Type B pancreatic cell (in vitro differentiated cells): ENCODE measurements at regions not wholly inside any gene's neighbourhood (a gene's known extent, or its start where the extent isn't known, plus 50 kb on each side); places are given as distances from the start of the nearest gene placed in this dataset.

Source experiments
- DNase-seq: peaks from one replicate; pipeline ENCODE4 v3.0.0; 2021; ENCODE audit warnings: mixed read lengths; ENCODE audit not compliant: unreplicated experiment; ENCODE audit errors: extremely low spot score
- H3K27ac Mint-ChIP-seq: 2 replicates; pipeline ENCODE4 v1.8.0; 2021; ENCODE audit warnings: mild to moderate bottlenecking, mixed read lengths
- H3K27me3 Mint-ChIP-seq: 2 replicates; pipeline ENCODE4 v1.8.0; 2021; ENCODE audit warnings: mixed read lengths
- H3K36me3 Mint-ChIP-seq: 2 replicates; pipeline ENCODE4 v1.8.0; 2021; ENCODE audit warnings: mixed read lengths
- H3K4me1 Mint-ChIP-seq: one replicate; pipeline ENCODE4 v1.8.0; 2021; ENCODE audit warnings: mixed read lengths; ENCODE audit not compliant: unreplicated experiment
- H3K4me3 Mint-ChIP-seq: 2 replicates; pipeline ENCODE4 v1.8.0; 2021; ENCODE audit warnings: mild to moderate bottlenecking, mixed read lengths
- H3K9me3 Mint-ChIP-seq: 2 replicates; pipeline ENCODE4 v1.8.0; 2021; ENCODE audit warnings: mixed read lengths
- TF ChIP-seq, protein P1 (sequence below): fragments of 200-600 bp; sonication (generic); conservative IDR thresholded peaks from 2 replicates; pipeline ENCODE4 v1.5.0; 2021; ENCODE audit warnings: antibody characterized with exemption, mild to moderate bottlenecking

DNA sequence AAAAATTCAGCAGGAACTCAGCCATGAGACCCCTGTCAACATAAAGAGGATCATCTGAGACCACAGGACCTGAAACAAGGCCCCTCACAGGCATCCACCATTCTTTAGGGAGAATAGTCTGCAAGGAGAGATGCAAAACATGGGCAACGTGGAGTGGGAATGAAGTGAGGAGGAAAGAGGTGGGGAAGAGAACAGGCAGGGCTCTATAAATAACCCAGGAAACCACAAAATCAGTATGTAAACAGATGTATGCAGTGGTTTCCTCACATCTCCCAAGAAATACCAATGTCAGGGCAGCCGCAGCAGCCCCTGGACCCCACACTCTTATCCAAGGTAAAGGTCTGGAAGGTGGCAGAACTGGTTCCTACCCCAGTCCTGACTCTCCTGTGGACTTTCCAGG lies 168.5 kb downstream of the EN1 start:
- Mint-ChIP-seq H3K4me3 (no peak overlapping the region), H3K4me1 (no peaks in the 10 kb centered on the region), H3K27me3 (peaks cover 40% of the 10 kb centered on the region), H3K9me3 (no peaks in the 10 kb centered on the region), H3K27ac (no peak overlapping the region), H3K36me3 (no peaks in the 10 kb centered on the region)
- DNase-seq = no peak
- TF ChIP-seq, protein P1, sequence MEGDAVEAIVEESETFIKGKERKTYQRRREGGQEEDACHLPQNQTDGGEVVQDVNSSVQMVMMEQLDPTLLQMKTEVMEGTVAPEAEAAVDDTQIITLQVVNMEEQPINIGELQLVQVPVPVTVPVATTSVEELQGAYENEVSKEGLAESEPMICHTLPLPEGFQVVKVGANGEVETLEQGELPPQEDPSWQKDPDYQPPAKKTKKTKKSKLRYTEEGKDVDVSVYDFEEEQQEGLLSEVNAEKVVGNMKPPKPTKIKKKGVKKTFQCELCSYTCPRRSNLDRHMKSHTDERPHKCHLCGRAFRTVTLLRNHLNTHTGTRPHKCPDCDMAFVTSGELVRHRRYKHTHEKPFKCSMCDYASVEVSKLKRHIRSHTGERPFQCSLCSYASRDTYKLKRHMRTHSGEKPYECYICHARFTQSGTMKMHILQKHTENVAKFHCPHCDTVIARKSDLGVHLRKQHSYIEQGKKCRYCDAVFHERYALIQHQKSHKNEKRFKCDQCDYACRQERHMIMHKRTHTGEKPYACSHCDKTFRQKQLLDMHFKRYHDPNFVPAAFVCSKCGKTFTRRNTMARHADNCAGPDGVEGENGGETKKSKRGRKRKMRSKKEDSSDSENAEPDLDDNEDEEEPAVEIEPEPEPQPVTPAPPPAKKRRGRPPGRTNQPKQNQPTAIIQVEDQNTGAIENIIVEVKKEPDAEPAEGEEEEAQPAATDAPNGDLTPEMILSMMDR = no peak

GRCh38 chr2:118677546-118677945 lies 169.9 kb downstream of the EN1 start:
- Mint-ChIP-seq H3K27ac (no peak overlapping the region), H3K9me3 (no peaks in the 10 kb centered on the region), H3K36me3 (no peaks in the 10 kb centered on the region), H3K27me3 (peaks cover 35% of the 10 kb centered on the region), H3K4me3 (no peak overlapping the region), H3K4me1 (no peaks in the 10 kb centered on the region)
- TF ChIP-seq, protein P1 = no peak
- no peak for DNase-seq

DNA sequence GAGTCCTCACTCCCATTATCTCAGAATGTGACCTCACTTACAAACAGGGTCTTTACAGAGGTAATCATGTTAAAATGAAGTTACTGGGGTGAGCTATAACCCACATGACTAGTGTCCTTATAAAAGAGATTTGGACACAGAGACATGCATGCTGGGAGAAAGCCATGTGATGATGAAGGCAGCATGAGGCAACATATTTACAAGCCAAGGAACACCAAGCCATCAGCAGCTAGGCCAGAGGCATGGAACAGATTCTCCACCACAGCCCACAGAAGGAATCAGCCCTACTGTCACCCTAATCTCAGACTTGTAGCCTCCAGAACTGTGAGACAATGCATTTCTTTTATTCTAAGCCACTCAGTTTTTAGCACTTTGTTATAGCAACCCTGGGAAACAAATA lies 171.9 kb downstream of the EN1 start:
- TF ChIP-seq, protein P1 = no peak
- Mint-ChIP-seq H3K27me3 (peaks cover 31% of the 10 kb centered on the region), H3K9me3 (no peaks in the 10 kb centered on the region), H3K36me3 (no peaks in the 10 kb centered on the region), H3K4me3 (no peak overlapping the region), H3K27ac (no peak overlapping the region), H3K4me1 (peaks cover 9% of the 10 kb centered on the region)
- no peak for DNase-seq

GRCh38 chr2:118672571-118673158 lies 174.8 kb downstream of the EN1 start:
- TF ChIP-seq, protein P1 = no peak
- Mint-ChIP-seq H3K4me3 (no peak overlapping the region), H3K27me3 (peaks cover 14% of the 10 kb centered on the region), H3K27ac (no peak overlapping the region), H3K36me3 (no peaks in the 10 kb centered on the region), H3K4me1 (peaks cover 27% of the 10 kb centered on the region), H3K9me3 (no peaks in the 10 kb centered on the region)
- no peak for DNase-seq

DNA sequence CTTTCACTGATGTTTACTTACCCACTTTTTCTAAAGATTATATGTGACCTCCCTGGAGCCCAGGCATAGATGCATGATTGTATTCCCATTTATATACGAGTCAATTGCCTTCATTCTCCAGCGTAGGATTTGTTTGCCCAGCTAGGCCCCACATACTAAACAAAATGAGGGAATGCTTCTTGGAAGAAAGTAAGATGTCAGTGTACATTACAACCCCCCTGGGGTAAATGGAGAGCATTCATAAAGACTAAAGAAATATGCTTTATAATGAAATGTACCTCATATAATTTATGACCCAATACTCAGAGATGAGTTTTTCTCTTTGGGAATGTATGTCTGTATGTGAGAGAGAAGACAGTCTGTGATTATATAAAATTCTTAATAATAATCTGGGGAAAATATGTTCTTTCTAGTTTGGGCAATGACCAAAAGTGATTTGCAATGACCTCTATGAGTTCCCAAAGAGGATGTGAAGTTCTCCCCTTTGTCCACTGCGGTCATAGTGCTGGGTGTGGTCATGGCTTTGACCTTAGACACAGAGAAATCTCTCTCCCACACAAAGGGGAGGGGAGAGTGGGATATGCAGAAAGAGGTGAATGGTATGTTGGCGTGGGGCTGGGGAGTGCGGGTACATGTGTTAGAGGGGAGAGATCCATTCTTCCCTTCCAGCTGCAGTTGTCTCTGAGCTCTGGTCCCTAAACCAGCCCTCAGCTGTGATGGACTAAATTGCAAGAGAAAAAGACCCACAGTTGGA lies 175.6 kb downstream of the EN1 start:
- Mint-ChIP-seq H3K27me3 (peaks cover 12% of the 10 kb centered on the region), H3K27ac (no peak overlapping the region), H3K4me3 (no peak overlapping the region), H3K36me3 (no peaks in the 10 kb centered on the region), H3K4me1 (peaks cover 27% of the 10 kb centered on the region), H3K9me3 (no peaks in the 10 kb centered on the region)
- DNase-seq = no peak
- TF ChIP-seq, protein P1 = no peak
